HT-29 (cell line): ENCODE measurements at regions not wholly inside any gene's neighbourhood (a gene's known extent, or its start where the extent isn't known, plus 50 kb on each side); places are given as distances from the start of the nearest gene placed in this dataset.
A peak's percentile ranks its signal among the peaks of the same experiment; 100 is the strongest.

Experiments
- DNase-seq: peaks from one replicate; pipeline ENCODE4 v3.0.0-alpha.2; 2015; ENCODE audit warnings: low spot score

- no peak for DNase-seq
These were observed 76.8 kb upstream of the GATA2 start for GRCh38 chr3:128569756-128570155.

- DNase-seq: no peak
These were observed 75.8 kb upstream of the GATA2 start for GRCh38 chr3:128568602-128569490.

- no peak for DNase-seq
These were observed 74.8 kb upstream of the GATA2 start for GRCh38 chr3:128567705-128568356.

- no peak for DNase-seq
These were observed 74.1 kb upstream of the GATA2 start for GRCh38 chr3:128567141-128567540.

- DNase-seq: no peak
These were observed 70.4 kb upstream of the GATA2 start for GRCh38 chr3:128563439-128563838.

GRCh38 chr3:128561504-128561903 lies 68.5 kb upstream of the GATA2 start:
- no peak for DNase-seq

- DNase-seq: no peak
These were observed 67.8 kb upstream of the GATA2 start for GRCh38 chr3:128560768-128561167.

GRCh38 chr3:128559486-128560225 lies 66.7 kb upstream of the GATA2 start:
- peak; percentile 62 for DNase-seq

GRCh38 chr3:128557531-128558280 lies 64.7 kb upstream of the GATA2 start:
- no peak for DNase-seq

GRCh38 chr3:128556907-128557306 lies 63.9 kb upstream of the GATA2 start:
- DNase-seq: no peak

GRCh38 chr3:128556384-128556783 lies 63.4 kb upstream of the GATA2 start:
- DNase-seq: no peak

GRCh38 chr3:128555841-128556240 lies 62.8 kb upstream of the GATA2 start:
- no peak for DNase-seq

GRCh38 chr3:128555098-128555825 lies 62.3 kb upstream of the GATA2 start:
- no peak for DNase-seq

- no peak for DNase-seq
These were observed 61.6 kb upstream of the GATA2 start for GRCh38 chr3:128554465-128555097.

GRCh38 chr3:128554100-128554464 lies 61.1 kb upstream of the GATA2 start:
- DNase-seq: peak; percentile 29

- DNase-seq: no peak
These were observed 60.6 kb upstream of the GATA2 start for GRCh38 chr3:128553560-128553959.

GRCh38 chr3:128551867-128552266 lies 58.9 kb upstream of the GATA2 start:
- DNase-seq: no peak

- no peak for DNase-seq
These were observed 58.5 kb upstream of the GATA2 start for GRCh38 chr3:128551451-128551850.

- no peak for DNase-seq
These were observed 57.6 kb upstream of the GATA2 start for GRCh38 chr3:128550471-128551126.

- no peak for DNase-seq
These were observed 57.1 kb upstream of the GATA2 start for GRCh38 chr3:128550113-128550440.
